HG03520 (cell line): ENCODE measurements at regions not wholly inside any gene's neighbourhood (a gene's known extent, or its start where the extent isn't known, plus 50 kb on each side); places are given as distances from the start of the nearest gene placed in this dataset.
"Not testable (repeated sequence)": the region's sequence is repeated elsewhere in the genome, so short reads cannot be mapped to it uniquely, and the experiment has no call there.

Source experiments
- ATAC-seq: cut with Tn5 transposase; IDR thresholded peaks from one replicate; pipeline ENCODE4 v1.9.1; 2021; ENCODE audit warnings: mild to moderate bottlenecking, moderate library complexity; ENCODE audit not compliant: unreplicated experiment

DNA sequence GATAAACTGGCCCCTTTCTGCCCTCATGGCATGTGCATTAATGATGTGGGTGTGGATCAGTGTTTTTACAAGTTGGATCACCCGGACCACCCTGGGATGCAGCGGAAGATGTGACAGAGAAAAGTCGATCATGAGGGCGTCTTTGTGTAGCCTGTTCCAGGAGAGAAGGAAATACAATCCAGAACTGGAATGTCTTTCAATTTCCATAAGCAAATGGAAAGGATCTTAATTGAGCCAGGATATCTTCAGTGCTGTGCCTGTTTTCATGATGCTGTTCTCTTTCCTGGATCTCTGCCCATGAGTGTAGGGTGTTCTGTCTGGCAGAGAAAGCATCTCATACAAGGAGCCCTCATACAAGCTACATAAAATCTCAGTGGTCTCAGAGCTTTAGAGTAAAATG, 481.4 kb downstream of the XYLT1 start:
- no peak for ATAC-seq

DNA sequence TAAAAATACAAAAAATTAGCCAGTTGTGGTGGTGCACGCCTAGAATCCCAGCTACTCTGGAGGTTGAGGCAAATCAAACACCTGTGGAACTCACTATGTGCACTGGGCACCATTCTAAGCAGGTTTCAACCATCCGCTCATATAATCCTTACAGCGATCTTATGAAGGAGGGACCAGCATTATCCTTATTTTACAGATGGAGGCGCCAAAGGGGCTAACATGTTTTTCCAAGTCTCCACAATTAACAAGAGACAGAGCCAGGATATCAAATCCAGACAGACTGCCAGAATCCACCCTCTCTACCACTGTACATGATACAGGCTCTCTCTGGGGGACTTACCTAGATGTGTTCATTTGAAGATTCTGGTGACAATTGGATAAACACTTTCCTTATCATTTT, 479.0 kb downstream of the XYLT1 start:
- ATAC-seq: no peak

DNA sequence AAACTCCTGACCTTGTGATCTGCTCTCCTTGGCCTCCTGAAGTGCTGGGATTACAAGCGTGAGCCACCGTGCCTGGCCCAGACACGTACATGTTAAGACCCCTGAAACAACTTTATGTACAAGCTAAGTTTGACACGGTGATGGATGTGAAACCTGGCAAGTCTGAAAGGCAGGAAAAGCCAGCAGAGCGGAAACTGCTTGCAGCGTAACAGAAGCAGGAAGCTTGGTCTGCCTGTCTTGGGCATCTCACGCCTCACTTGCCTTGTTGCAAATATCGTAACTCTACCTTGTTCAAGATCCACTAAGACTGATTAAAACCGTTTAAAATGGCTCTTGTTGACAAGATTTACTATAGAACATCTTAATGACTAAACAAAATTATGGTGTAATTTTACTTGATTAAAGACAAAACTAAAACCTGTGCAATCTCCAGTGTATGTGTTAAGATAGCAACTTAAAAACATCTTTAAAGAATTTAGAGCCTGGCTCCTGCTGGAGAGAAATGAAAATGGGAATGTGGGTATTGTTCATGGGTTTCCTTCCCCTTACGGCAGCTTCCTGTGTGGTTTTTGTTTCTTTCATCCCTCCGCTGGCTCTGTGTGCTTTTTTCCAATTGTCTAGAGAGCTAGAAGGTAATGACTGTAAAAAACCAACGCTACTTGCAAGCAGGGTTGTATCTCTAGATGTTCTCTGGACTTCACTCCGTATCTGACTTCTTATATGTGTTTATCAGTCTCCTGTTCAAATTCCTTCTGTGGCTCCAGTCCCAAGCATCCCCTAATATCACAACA, 477.6 kb downstream of the XYLT1 start:
- ATAC-seq: no peak

DNA sequence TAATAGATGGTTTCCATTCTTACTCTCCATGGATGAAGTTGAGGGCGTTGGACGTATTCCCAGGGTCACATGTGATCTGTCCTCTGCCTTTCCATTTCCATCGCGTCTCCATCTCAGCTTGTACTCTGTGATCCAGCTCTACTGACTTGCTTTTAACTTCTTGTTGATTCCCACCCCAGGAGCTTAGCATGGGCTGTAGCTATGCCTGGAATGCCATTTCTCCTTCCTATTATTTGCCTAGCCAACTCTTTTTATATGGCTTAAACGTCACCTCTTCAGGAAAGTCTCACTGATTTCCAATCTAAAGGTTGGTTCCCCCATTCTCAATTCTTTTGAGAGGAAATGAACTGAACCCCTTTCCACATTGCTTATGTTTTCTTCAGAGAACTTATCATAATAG, 475.9 kb downstream of the XYLT1 start:
- no peak for ATAC-seq

DNA sequence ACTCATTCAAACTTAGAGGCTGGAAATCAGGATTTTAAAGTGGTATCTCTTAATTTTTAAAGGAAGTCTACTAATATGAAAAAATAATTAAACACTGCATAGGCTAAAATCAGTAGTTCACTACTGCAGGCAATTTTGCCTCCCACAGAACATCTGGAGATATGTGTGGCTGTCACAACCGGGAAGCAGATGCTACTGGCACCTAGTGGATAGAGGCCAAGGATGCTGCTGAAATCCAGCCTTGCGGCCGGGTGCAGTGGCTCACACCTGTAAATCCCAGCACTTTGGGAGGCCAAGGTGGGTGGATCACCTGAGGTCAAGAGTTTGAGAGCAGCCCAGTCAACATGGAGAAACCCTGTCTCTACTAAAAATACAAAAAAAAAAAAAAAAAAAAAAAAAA, 473.9 kb downstream of the XYLT1 start:
- ATAC-seq: no peak

DNA sequence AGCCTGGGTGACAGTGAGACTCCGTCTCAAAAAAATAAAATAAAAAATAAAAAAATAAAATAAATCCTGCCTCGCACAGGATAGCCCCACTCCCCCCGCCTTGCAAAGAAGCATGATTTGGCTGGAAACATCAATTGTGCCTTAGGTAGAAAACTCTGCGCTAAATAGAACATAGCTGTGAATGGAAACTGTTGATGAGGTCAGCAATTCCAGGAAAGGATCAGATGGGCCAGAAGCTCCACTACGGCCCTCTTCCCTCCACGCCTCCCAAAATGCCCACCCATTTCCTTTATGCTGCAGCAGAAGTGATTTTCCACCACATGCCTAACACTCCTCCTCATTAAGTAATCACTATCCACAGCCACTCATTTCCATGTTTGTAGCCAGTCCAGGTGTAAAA, 473.4 kb downstream of the XYLT1 start:
- ATAC-seq: no peak

DNA sequence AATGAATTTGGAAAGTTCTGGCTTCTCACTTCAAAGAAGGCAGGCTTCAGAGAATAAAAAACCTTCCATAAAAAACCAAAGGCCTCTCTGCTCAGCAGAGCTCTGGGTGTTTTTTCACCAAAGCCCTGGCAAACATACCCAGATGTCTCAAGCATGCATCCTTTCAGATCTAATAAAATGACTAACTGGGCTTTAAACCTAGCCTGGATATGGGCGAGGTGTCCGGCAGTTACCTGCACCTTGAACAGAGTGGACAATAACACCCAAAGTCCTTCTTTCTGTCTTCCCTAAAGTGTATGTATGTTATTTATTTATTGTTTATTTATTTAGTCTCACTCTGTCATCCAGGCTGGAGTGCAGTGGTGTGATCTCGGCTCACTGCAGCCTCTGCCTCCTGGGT, 469.3 kb downstream of the XYLT1 start:
- no peak for ATAC-seq

DNA sequence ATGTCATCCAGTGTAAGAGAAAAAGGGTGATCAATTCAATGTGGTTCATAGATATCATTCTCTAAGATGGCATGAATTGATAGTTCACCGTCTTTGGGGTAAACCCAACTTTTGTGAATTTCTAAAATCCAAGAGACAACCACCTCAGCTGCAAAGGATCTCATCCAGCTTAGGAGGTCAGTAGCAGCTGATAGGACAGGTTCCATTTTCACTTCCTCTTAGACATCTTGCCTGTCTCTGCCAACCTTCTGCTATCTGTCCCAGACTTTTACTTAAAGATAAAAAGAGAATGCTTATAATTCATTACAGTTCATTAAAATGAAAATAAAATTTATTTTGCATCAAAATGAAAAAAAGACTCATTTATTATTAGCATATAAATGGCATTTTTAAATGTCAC, 468.2 kb downstream of the XYLT1 start:
- no peak for ATAC-seq

DNA sequence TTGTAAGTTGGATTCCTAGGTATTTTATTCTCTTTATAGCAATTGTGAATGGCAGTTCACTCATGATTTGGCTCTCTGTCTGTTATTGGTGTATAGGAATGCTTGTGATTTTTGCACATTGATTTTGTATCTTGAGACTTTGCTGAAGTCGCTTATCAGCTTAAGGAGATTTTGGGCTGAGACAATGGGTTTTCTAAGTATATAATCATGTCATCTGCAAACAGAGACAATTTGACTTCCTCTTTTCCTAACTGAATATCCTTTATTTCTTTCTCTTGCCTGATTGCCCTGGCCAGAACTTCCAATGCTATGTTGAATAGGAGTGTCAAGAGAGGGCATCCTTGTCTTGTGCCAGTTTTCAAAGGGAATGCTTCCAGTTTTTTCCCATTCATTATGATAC, 464.8 kb downstream of the XYLT1 start:
- ATAC-seq: not testable (repeated sequence)

DNA sequence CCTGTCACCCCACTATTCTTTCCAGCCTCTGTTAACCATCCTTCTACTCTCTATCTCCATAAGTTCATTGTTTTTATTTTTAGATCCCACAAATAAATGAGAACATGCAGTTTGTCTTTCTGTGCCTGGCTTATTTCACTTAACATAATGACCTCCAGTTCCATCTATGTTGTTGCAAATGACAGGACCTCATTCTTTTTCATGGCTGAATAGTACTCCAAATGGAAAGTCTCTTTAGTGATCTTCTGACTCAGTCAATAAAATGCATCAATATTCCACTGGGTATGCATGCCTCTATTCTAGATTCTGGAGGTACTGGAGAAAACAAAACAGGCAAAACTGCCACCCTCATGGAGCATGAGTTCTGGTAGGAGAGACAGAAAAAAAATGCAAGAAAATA, 459.0 kb downstream of the XYLT1 start:
- no peak for ATAC-seq

DNA sequence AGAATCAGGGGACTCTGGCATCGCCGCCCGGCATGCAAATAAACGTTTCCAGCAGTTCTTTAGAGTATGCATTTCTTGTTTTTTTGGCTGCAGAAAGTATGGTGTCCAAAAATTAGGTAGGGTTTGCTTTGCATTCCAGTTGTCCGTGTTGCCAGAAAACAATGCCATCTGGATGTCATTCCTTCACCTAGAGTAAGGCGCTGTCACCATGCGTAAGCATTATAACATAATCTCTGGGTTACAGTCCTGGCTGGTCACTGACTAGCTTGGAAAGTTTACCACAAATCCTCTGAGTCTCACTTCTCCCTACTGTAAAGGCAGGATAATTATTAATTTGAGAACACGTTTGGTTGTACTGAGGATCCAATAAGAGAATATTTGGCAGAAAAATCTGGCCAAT, 457.7 kb downstream of the XYLT1 start:
- no peak for ATAC-seq

DNA sequence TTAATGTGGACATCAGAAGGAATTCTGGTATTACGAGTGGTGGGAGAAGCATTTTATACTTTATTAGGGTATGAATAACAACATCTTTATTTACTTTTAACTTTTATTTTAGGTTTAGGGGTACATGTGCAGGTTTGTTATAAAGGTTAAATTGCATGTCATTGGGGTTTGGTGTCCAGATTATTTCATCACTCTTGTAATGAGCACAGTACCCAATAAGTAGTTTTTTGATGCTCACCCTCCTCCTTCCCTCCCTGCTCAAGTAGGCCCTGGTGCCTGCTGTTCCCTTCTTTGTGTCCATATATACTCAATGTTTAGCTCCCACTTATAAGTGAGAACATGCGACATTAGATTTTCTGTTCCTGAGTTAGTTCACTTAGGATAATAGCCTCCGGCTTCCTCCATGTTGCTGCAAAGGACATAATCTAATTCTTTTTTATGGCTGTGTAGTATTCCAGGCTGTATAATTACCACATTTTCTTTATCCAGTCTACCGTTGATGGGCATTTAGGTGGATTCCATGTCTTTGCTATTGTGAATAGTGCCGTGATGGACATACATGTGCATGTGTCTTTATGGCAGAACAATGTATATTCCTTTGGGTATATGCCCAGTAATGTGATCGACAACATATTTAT, 456.2 kb downstream of the XYLT1 start:
- no peak for ATAC-seq

DNA sequence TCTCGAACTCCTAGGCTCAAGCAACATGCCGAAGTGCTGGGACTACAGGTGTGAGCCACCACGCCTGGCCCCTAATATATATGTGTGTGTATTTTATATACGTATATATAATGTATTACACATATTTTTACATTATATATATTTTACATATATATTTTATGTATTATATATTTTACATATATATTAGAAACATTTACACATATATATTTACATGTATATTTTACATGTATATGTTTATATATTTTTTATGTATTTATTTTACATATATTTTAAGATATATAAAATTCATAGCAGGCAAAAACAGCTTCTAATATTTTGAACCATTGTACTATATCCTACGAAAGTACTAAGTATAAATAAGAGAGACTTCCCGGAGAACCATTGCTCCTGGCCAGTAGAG, 455.1 kb downstream of the XYLT1 start:
- no peak for ATAC-seq

DNA sequence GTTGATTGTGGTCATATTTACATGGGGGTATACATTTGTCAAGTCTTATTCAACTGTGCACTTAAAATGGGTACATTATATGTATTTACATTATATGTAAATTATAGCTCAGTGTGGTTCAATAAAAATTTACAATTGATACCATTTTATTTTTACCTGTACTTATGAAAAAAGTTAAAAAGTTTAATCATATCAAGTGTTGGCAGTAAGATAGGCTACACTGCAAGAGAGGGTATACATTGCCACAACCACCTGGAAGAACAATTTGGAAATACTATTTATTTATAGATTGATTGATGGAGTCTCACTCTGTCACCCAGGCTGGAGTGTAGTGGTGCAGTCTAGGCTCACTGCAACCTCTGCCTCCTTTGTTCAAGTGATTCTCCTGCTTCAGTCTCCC, 453.3 kb downstream of the XYLT1 start:
- no peak for ATAC-seq

DNA sequence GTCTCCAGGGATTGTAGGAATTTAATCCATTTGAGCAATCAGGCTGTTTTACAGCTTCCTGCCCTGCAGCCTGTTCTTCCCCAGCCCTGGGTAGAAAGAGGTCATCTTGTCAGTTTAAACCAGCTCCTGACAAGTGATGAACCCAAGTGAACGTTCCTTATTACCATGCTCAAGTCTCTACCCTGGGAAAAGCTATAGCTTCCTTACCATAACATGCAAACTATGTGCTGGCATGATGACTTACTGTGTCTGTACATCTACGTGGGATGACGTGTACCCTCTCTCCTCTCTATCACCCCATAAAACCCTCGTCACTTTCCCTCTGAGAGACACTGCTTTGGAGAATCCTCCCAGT, 452.2 kb downstream of the XYLT1 start:
- no peak for ATAC-seq

DNA sequence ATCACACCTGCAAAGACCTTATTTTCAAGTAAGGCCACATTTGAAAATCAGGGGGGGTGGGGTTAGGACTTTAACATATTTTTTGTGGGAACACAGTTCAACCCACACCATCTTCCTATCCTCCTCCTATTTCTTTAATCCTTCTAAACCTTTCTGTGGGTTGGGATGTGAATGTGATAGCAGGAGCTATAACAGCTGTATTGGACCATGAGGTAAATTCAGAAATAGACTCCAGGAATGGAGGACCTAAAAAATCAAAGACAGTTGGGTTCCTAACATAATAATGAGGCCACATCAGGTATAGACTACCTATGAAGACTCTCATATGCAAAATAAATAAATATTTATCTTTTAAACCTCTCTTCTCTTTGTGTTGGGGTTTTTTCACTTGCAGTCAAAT, 451.4 kb downstream of the XYLT1 start:
- no peak for ATAC-seq

DNA sequence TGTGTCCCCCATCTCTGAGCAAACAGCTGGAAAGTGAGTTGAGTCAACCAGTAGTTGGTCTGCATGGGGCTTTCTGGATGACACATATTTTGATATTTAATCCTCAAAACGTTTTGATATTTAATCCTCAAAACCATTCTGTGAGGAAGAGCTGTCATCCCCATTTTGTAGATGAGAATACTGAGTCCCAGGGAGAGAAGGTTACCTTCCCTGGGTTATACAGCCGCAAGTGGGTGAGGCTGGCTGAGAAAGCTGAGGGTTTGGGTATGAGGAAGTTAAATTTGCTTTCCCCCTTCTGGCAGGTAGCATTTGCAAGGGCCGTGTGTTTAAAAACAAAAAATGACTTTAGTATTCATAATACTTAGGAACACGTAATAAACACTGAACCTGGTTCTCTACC, 447.2 kb downstream of the XYLT1 start:
- ATAC-seq: no peak

DNA sequence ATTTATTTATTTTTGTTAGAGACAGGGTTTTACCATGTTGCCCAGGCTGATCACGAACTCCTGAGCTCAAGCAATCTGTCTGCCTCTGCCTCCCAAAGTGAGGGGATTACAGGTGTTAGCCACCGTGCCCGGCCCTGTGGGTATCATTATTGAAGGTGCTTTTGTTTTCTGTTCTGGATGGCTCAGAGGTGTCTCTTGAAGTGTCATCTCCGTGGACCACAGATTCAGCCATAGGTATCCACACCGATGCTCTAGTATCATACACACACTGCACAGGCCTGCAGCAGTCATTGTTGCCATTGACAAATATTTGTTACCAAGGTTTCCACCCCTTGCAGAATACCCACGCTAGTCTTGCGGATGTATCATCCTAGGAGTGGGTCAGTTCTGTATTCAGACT, 446.2 kb downstream of the XYLT1 start:
- ATAC-seq: no peak

DNA sequence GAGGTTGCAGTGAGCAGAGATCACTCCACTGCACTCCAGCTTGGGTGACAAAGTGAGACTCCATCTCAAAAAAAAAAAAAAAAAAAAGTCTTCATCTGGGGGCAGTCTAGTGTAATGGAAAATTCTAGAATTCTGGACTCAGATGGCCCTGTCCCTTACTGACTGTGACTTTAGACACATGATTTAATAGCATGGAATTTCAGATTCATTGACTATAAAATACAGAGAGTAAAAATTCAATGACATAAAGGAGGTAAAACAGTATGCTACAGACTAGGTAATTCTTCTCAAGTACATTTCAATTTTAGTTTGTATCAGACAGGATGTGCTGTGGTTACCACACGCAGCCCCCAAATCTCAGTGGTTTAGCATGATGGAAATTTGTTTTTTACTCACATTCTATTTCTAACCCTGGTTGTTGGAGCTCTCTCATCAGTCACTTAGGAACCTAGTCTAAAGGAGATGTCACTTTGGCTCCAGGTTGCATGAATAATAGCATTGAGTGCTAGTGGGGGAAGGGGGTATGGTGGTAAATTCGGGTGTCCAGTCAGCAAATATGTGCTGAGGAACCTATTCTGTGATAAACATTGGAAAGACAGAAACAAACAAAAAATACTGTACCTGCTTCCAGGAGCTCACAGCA, 444.0 kb downstream of the XYLT1 start:
- peak; percentile 84 for ATAC-seq

DNA sequence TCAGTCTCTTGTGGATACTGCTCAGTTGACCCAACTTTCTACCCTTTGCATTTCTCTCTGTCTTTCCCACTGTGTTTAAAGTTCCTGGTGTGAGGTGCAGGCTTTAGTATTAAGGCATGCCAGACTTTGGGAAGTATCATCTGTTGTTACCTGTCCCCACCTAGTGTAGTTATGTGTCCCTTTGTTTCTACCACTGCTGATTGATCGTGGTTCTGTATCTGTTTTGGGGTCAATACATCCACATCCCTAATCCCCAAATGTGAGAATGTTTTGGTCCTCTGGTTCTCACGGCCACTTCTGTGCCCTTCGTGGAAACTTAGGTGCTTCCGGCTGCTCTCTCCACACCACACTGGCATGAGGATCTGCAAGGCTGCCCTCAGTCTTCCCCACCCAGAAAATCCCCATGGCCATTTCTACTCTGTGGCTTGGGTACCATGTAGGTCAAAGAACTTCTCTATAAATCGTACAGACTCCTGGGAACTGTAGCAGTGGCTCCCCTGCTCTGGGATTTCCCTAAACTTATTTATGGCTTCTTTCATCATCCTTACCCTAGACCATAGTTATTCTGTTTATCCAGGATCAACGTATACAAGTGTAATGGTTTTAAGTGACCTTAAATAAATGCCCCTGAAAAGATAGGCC, 443.2 kb downstream of the XYLT1 start:
- no peak for ATAC-seq

DNA sequence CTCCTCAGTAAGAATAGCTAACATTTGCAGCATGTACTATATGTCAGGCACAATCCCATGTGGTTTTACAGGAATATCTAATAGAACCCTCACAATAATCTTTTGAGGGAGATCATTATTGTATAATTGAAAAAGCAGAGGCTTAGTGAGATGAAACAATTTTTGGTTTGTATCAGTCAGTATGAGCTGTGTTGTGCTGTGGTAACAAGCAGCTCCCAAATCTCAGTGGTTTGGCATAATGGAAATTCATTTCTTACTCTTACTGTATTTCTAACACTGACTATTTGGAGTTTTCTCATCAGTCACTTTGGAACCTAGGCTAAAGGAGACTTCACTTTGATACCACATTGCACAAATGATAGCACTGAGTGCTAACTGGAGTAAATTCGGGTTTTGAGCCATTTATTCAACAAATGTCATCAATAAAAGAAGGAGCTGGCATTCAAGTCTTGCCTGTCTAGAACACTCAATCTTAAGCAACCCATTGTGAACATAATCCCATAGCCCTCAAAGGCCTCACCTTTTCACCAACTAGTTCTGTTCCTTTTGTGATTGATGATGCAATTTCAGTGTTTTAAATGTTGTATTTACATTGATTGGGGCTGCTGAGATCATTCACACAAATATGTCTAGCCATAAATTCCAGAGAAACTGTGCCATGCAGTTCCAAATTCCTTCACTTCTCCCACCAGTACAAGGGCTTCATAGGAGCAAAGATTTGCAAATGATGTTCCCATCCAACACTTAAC, 441.0 kb downstream of the XYLT1 start:
- no peak for ATAC-seq
